DOHH2 (cell line): ENCODE measurements at regions not wholly inside any gene's neighbourhood (a gene's known extent, or its start where the extent isn't known, plus 50 kb on each side); places are given as distances from the start of the nearest gene placed in this dataset.

ENCODE experiments used
- H3F3A ChIP-seq: fragments of 200-600 bp; sonication (generic), shearing (Covaris generic); 2 replicates; pipeline ENCODE4 v1.6.0; 2016; ENCODE audit warnings: antibody characterized with exemption, mild to moderate bottlenecking; ENCODE audit not compliant: control insufficient read depth, insufficient read depth
- H3K27ac ChIP-seq: fragments of 200-600 bp; sonication (generic); 2 replicates; pipeline ENCODE4 v1.5.1; 2014; ENCODE audit warnings: low read depth, mild to moderate bottlenecking, low read length, moderate library complexity
- H3K27me3 ChIP-seq: fragments of 200-600 bp; sonication (generic); 2 replicates; pipeline ENCODE4 v1.6.1; 2014; ENCODE audit warnings: mild to moderate bottlenecking, low read length, mixed read lengths; ENCODE audit not compliant: control insufficient read depth
- H3K36me3 ChIP-seq: fragments of 200-600 bp; sonication (generic); 2 replicates; pipeline ENCODE4 v1.6.1; 2014; ENCODE audit warnings: mild to moderate bottlenecking, low read length, moderate library complexity, mixed read lengths; ENCODE audit not compliant: control insufficient read depth
- H3K4me1 ChIP-seq: fragments of 200-600 bp; sonication (generic); 2 replicates; pipeline ENCODE4 v1.6.1; 2014; ENCODE audit warnings: mild to moderate bottlenecking, low read length, mixed read lengths; ENCODE audit not compliant: control insufficient read depth
- H3K4me2 ChIP-seq: fragments of 200-600 bp; sonication (generic); 2 replicates; pipeline ENCODE4 v1.6.0; 2014; ENCODE audit warnings: mild to moderate bottlenecking, low read length, moderate library complexity
- H3K4me3 ChIP-seq: fragments of 200-600 bp; sonication (generic); 2 replicates; pipeline ENCODE4 v1.5.1; 2014; ENCODE audit warnings: mild to moderate bottlenecking, low read length, mixed read lengths
- H3K79me2 ChIP-seq: fragments of 200-600 bp; sonication (generic); 2 replicates; pipeline ENCODE4 v1.6.1; 2014; ENCODE audit warnings: mild to moderate bottlenecking, low read length, mixed read lengths; ENCODE audit not compliant: control insufficient read depth
- H3K9me2 ChIP-seq: fragments of 200-600 bp; sonication (generic); replicated peaks from 2 replicates; pipeline ENCODE4 v1.6.1; 2014; ENCODE audit warnings: mild to moderate bottlenecking, low read length, mixed read lengths; ENCODE audit not compliant: control insufficient read depth
- H3K9me3 ChIP-seq: fragments of 200-600 bp; sonication (generic); 2 replicates; pipeline ENCODE4 v1.6.1; 2014; ENCODE audit warnings: antibody characterized with exemption, low read length, mixed read lengths; ENCODE audit not compliant: control insufficient read depth, insufficient read depth
- H4K20me1 ChIP-seq: fragments of 200-600 bp; sonication (generic); 2 replicates; pipeline ENCODE4 v1.6.0; 2014; ENCODE audit warnings: low read depth, mild to moderate bottlenecking, antibody characterized with exemption, low read length, moderate library complexity; ENCODE audit not compliant: control insufficient read depth, insufficient read depth
- CTCF ChIP-seq: fragments of 200-600 bp; sonication (generic); IDR thresholded peaks from one replicate; pipeline ENCODE4 v1.5.1; 2014; ENCODE audit warnings: antibody characterized with exemption, mild to moderate bottlenecking, low read depth, low read length; ENCODE audit not compliant: poor library complexity, severe bottlenecking
- EZH2phosphoT487 ChIP-seq: fragments of 200-600 bp; sonication (generic); IDR thresholded peaks from 2 replicates; pipeline ENCODE4 v1.6.1; 2017; ENCODE audit warnings: borderline replicate concordance, mild to moderate bottlenecking, antibody characterized with exemption, low read length, moderate library complexity, mixed read lengths

GRCh38 chr3:168534761-168535160, 439.0 kb upstream of the GOLIM4 start:
- H4K20me1 ChIP-seq: no peaks in the 10 kb centered on the region
- no peak overlapping the region for H3K27ac ChIP-seq
- H3K27me3 ChIP-seq: no peaks in the 10 kb centered on the region
- H3K4me2 ChIP-seq: no peak overlapping the region
- no peaks in the 10 kb centered on the region for H3K4me1 ChIP-seq
- H3K36me3 ChIP-seq: no peaks in the 10 kb centered on the region
- H3K4me3 ChIP-seq: no peak overlapping the region
- H3F3A ChIP-seq: no peaks in the 10 kb centered on the region
- no peaks in the 10 kb centered on the region for H3K9me3 ChIP-seq
- H3K79me2 ChIP-seq: no peaks in the 10 kb centered on the region
- no peak for TF ChIP-seq EZH2phosphoT487
- TF ChIP-seq CTCF: no peak
- H3K9me2 ChIP-seq: no peaks in the 10 kb centered on the region

GRCh38 chr3:168533600-168533999, 437.9 kb upstream of the GOLIM4 start:
- Histone ChIP-seq H3K4me2 (no peak overlapping the region), H3K79me2 (no peaks in the 10 kb centered on the region), H3K4me1 (no peaks in the 10 kb centered on the region), H3K9me2 (no peaks in the 10 kb centered on the region), H3K36me3 (no peaks in the 10 kb centered on the region), H3K4me3 (no peak overlapping the region), H3K9me3 (no peaks in the 10 kb centered on the region), H3K27me3 (no peaks in the 10 kb centered on the region), H3F3A (no peaks in the 10 kb centered on the region), H3K27ac (no peak overlapping the region), H4K20me1 (no peaks in the 10 kb centered on the region)
- TF ChIP-seq CTCF: no peak
- no peak for TF ChIP-seq EZH2phosphoT487

GRCh38 chr3:168532135-168532534, 436.4 kb upstream of the GOLIM4 start:
- H3K9me2 ChIP-seq: no peaks in the 10 kb centered on the region
- no peaks in the 10 kb centered on the region for H3K79me2 ChIP-seq
- no peaks in the 10 kb centered on the region for H3K4me1 ChIP-seq
- H3K4me3 ChIP-seq: no peak overlapping the region
- no peak overlapping the region for H3K27ac ChIP-seq
- H3K9me3 ChIP-seq: no peaks in the 10 kb centered on the region
- no peaks in the 10 kb centered on the region for H3K27me3 ChIP-seq
- TF ChIP-seq CTCF (no peak), EZH2phosphoT487 (no peak)
- no peaks in the 10 kb centered on the region for H3K36me3 ChIP-seq
- no peaks in the 10 kb centered on the region for H4K20me1 ChIP-seq
- H3F3A ChIP-seq: no peaks in the 10 kb centered on the region
- no peak overlapping the region for H3K4me2 ChIP-seq

GRCh38 chr3:168531116-168531515, 435.4 kb upstream of the GOLIM4 start:
- no peak for TF ChIP-seq EZH2phosphoT487
- no peak for TF ChIP-seq CTCF
- Histone ChIP-seq H3K27me3 (no peaks in the 10 kb centered on the region), H3K9me2 (no peaks in the 10 kb centered on the region), H3K4me3 (no peak overlapping the region), H4K20me1 (no peaks in the 10 kb centered on the region), H3K36me3 (no peaks in the 10 kb centered on the region), H3K4me1 (no peaks in the 10 kb centered on the region), H3K4me2 (no peak overlapping the region), H3K9me3 (no peaks in the 10 kb centered on the region), H3F3A (no peaks in the 10 kb centered on the region), H3K27ac (no peak overlapping the region), H3K79me2 (no peaks in the 10 kb centered on the region)
